H9 (cell line): ENCODE measurements at regions not wholly inside any gene's neighbourhood (a gene's known extent, or its start where the extent isn't known, plus 50 kb on each side); places are given as distances from the start of the nearest gene placed in this dataset.

Source experiments
- DNase-seq: peaks from one replicate; pipeline ENCODE4 v3.0.0-alpha.2; 2017
- H2AFZ ChIP-seq: one replicate; pipeline ENCODE4 v1.6.1; 2013; ENCODE audit warnings: mild to moderate bottlenecking, low read length, control low read depth, moderate library complexity
- H2AK5ac ChIP-seq: 2 replicates; pipeline ENCODE4 v1.6.1; 2013; ENCODE audit warnings: low read length, control low read depth, mixed read lengths; ENCODE audit not compliant: insufficient read length
- H2BK120ac ChIP-seq: one replicate; pipeline ENCODE4 v1.6.1; 2013; ENCODE audit warnings: low read depth, mild to moderate bottlenecking, low read length, control low read depth, inconsistent platforms; ENCODE audit not compliant: poor library complexity, severe bottlenecking
- H2BK12ac ChIP-seq: 2 replicates; pipeline ENCODE4 v1.6.1; 2013; ENCODE audit warnings: low read length, control low read depth, mixed read lengths, low read depth; ENCODE audit not compliant: insufficient read length
- H2BK15ac ChIP-seq: 2 replicates; pipeline ENCODE4 v1.6.1; 2013; ENCODE audit warnings: low read depth, low read length, control low read depth
- H2BK20ac ChIP-seq: one replicate; pipeline ENCODE4 v1.6.1; 2013; ENCODE audit warnings: low read depth, mild to moderate bottlenecking, low read length, control low read depth, inconsistent platforms; ENCODE audit not compliant: poor library complexity, severe bottlenecking
- H2BK5ac ChIP-seq: 2 replicates; pipeline ENCODE4 v1.6.1; 2013; ENCODE audit warnings: low read length, control low read depth, mixed read lengths; ENCODE audit not compliant: insufficient read length
- H3K14ac ChIP-seq: 2 replicates; pipeline ENCODE4 v1.6.1; 2013; ENCODE audit warnings: low read length, control low read depth; ENCODE audit not compliant: insufficient read depth
- H3K18ac ChIP-seq: 2 replicates; pipeline ENCODE4 v1.6.1; 2013; ENCODE audit warnings: low read depth, mild to moderate bottlenecking, mixed read lengths, low read length, control low read depth; ENCODE audit not compliant: insufficient read length
- H3K23ac ChIP-seq: 2 replicates; pipeline ENCODE4 v1.6.1; 2013; ENCODE audit warnings: low read length, control low read depth, mixed read lengths, low read depth; ENCODE audit not compliant: insufficient read length
- H3K23me2 ChIP-seq: 2 replicates; pipeline ENCODE4 v1.6.1; 2013; ENCODE audit warnings: low read depth, mild to moderate bottlenecking, mixed read lengths, low read length, control low read depth; ENCODE audit not compliant: insufficient read length, poor library complexity, severe bottlenecking
- H3K27ac ChIP-seq: 2 replicates; pipeline ENCODE4 v1.5.1; 2013; ENCODE audit warnings: low read length, control low read depth, mixed read lengths, low read depth; ENCODE audit not compliant: insufficient read length
- H3K27me3 ChIP-seq: 2 replicates; pipeline ENCODE4 v1.6.1; 2013; ENCODE audit warnings: low read length, control low read depth, inconsistent platforms; ENCODE audit not compliant: insufficient read depth
- H3K4ac ChIP-seq: 2 replicates; pipeline ENCODE4 v1.6.1; 2013; ENCODE audit warnings: low read depth, mild to moderate bottlenecking, control low read depth, inconsistent platforms, low read length, moderate library complexity
- H3K4me1 ChIP-seq: 2 replicates; pipeline ENCODE4 v1.6.1; 2013; ENCODE audit warnings: low read length, control low read depth, inconsistent platforms; ENCODE audit not compliant: insufficient read depth
- H3K4me2 ChIP-seq: 2 replicates; pipeline ENCODE4 v1.6.1; 2013; ENCODE audit warnings: low read length, control low read depth, mixed read lengths; ENCODE audit not compliant: insufficient read length, insufficient read depth
- H3K56ac ChIP-seq: 2 replicates; pipeline ENCODE4 v1.6.1; 2013; ENCODE audit warnings: low read depth, mild to moderate bottlenecking, mixed read lengths, low read length, control low read depth; ENCODE audit not compliant: insufficient read length
- H3K79me1 ChIP-seq: 2 replicates; pipeline ENCODE4 v1.6.1; 2013; ENCODE audit warnings: low read depth, mild to moderate bottlenecking, moderate library complexity, low read length, control low read depth, inconsistent platforms; ENCODE audit not compliant: insufficient read depth, poor library complexity, severe bottlenecking
- H3K79me2 ChIP-seq: 2 replicates; pipeline ENCODE4 v1.6.1; 2013; ENCODE audit warnings: low read length, control low read depth, inconsistent platforms; ENCODE audit not compliant: insufficient read depth
- H3K9ac ChIP-seq: 2 replicates; pipeline ENCODE4 v1.6.1; 2013; ENCODE audit warnings: low read length, control low read depth, mixed read lengths; ENCODE audit not compliant: insufficient read length; ENCODE audit errors: extremely low read depth
- H3K9me3 ChIP-seq: one replicate; pipeline ENCODE4 v1.6.1; 2013; ENCODE audit warnings: low read depth, low read length, inconsistent platforms; ENCODE audit not compliant: control insufficient read depth
- H3T11ph ChIP-seq: one replicate; pipeline ENCODE4 v1.6.1; 2013; ENCODE audit warnings: mild to moderate bottlenecking, low read length, control low read depth, inconsistent platforms
- H4K20me1 ChIP-seq: one replicate; pipeline ENCODE4 v1.6.1; 2013; ENCODE audit not compliant: control insufficient read depth, insufficient read length, insufficient read depth
- H4K5ac ChIP-seq: 2 replicates; pipeline ENCODE4 v1.6.1; 2013; ENCODE audit warnings: low read depth, mild to moderate bottlenecking, mixed read lengths, low read length, control low read depth; ENCODE audit not compliant: insufficient read length
- H4K8ac ChIP-seq: replicated peaks from 2 replicates; pipeline ENCODE4 v1.6.1; 2013; ENCODE audit warnings: low read length, control low read depth, mixed read lengths, low read depth; ENCODE audit not compliant: insufficient read length
- H4K91ac ChIP-seq: 2 replicates; pipeline ENCODE4 v1.6.1; 2013; ENCODE audit warnings: low read depth, mild to moderate bottlenecking, moderate library complexity, mixed read lengths, low read length, control low read depth; ENCODE audit not compliant: insufficient read length
- H3K27ac Mint-ChIP-seq, 3 experiments: 2 replicates in 2 of 3; 3 replicates in 1 of 3; pipeline ENCODE4 v1.8.0; 2020 to 2021; ENCODE audit warnings: mixed read lengths in 3 of 3, mild to moderate bottlenecking in 1 of 3, moderate library complexity in 1 of 3
- H3K27me3 Mint-ChIP-seq: 2 replicates; pipeline ENCODE4 v1.8.0; 2021; ENCODE audit warnings: low read depth, mild to moderate bottlenecking, moderate library complexity, mixed read lengths
- H3K36me3 Mint-ChIP-seq, 3 experiments: 2 replicates in 2 of 3; 3 replicates in 1 of 3; pipeline ENCODE4 v1.8.0; 2020 to 2021; ENCODE audit warnings: low read depth in 3 of 3, mixed read lengths in 3 of 3; ENCODE audit not compliant: insufficient read depth in 1 of 3
- H3K4me1 Mint-ChIP-seq, 2 experiments: 2 replicates each; pipeline ENCODE4 v1.8.0; 2020; ENCODE audit warnings: mixed read lengths in 2 of 2
- H3K4me3 Mint-ChIP-seq, 2 experiments: 2 replicates in 1 of 2; 3 replicates in 1 of 2; pipeline ENCODE4 v1.8.0; 2020 to 2021; ENCODE audit warnings: mild to moderate bottlenecking in 2 of 2, mixed read lengths in 2 of 2, moderate library complexity in 1 of 2
- H3K9me3 Mint-ChIP-seq, 2 experiments: 2 replicates in 1 of 2; 3 replicates in 1 of 2; pipeline ENCODE4 v1.8.0; 2020; ENCODE audit warnings: mild to moderate bottlenecking in 2 of 2, mixed read lengths in 2 of 2, moderate library complexity in 1 of 2
- CTCF ChIP-seq: fragments of 200-600 bp; sonication (generic); conservative IDR thresholded peaks from 3 replicates; pipeline ENCODE4 v1.8.0; 2021; ENCODE audit warnings: antibody characterized with exemption, mild to moderate bottlenecking
- WGBS: extraction: QIAGEN DNeasy Blood & Tissue Kit; methylation state at CpG from one replicate; pipeline ENCODE4 v1.1.7; 2013; ENCODE audit warnings: missing lambda C conversion rate, low lambda C conversion rate, mixed read lengths; ENCODE audit not compliant: insufficient read length; ENCODE audit errors: extremely low coverage; 5-methylcytosine and 5-hydroxymethylcytosine counted together

DNA sequence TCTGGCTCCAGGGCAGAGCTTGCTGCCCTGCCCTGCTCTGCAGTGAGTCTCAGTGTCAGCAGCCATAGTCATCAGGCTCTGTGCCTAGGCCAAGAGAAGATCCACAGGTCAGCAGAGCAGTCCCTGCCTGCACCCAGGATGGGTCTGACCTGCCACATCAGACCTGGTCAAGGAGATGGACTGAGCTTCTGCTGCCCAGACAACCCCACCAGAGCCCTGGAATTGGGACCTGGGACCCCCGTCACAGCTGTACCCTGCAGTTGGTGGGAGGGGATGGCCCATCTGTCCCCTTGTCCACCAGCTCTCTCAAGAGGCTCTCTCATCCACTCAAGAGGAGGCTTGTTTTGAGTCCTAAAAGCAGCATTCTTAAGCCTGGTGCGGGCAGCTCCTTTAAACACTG is 142.6 kb downstream of the TFCP2L1 start:
- no peak overlapping the region for H2AK5ac ChIP-seq
- no peak overlapping the region for H3K9ac ChIP-seq
- no peak for TF ChIP-seq CTCF
- H3K79me1 ChIP-seq = no peaks in the 10 kb centered on the region
- no peak overlapping the region for H2BK20ac ChIP-seq
- H3K56ac ChIP-seq = no peak overlapping the region
- H2BK12ac ChIP-seq = no peak overlapping the region
- no peaks in the 10 kb centered on the region for H4K20me1 ChIP-seq
- WGBS = no CpG with 5 or more reads among the region's 2 CpGs
- H3K79me2 ChIP-seq = no peaks in the 10 kb centered on the region
- H3K27ac ChIP-seq = no peak overlapping the region
- no peak overlapping the region for H3K4me2 ChIP-seq
- H3K4me3 Mint-ChIP-seq = no peak overlapping the region
- no peak overlapping the region for H3K23ac ChIP-seq
- peak overlapping the region in 1 of 3 experiments; percentile 37; a peak in 1 of 7 replicates for H3K27ac Mint-ChIP-seq
- no peaks in the 10 kb centered on the region for H3K23me2 ChIP-seq
- H2BK120ac ChIP-seq = no peak overlapping the region
- H3K4me1 Mint-ChIP-seq = peaks cover 10 to 17% of the 10 kb centered on the region in 2 experiments
- H4K91ac ChIP-seq = no peak overlapping the region
- H3K18ac ChIP-seq = no peak overlapping the region
- no peaks in the 10 kb centered on the region for H3K9me3 ChIP-seq
- H3K27me3 ChIP-seq = no peaks in the 10 kb centered on the region
- H3K9me3 Mint-ChIP-seq = no peaks in the 10 kb centered on the region
- no peak overlapping the region for H2BK15ac ChIP-seq
- no peak overlapping the region for H3T11ph ChIP-seq
- DNase-seq = no peak
- H3K27me3 Mint-ChIP-seq = peaks cover 4% of the 10 kb centered on the region; the same call in 1 of the 2 replicates
- H4K5ac ChIP-seq = no peak overlapping the region
- no peak overlapping the region for H4K8ac ChIP-seq
- no peaks in the 10 kb centered on the region; the same call in 1 of the 2 replicates for H3K4me1 ChIP-seq
- no peak overlapping the region for H2BK5ac ChIP-seq
- no peak overlapping the region for H2AFZ ChIP-seq
- peak overlapping the region; percentile 38; the same call in 1 of the 2 replicates for H3K14ac ChIP-seq
- no peak overlapping the region for H3K4ac ChIP-seq
- no peaks in the 10 kb centered on the region for H3K36me3 Mint-ChIP-seq
